Tibial nerve (tissue), 4 donors: ENCODE measurements at regions not wholly inside any gene's neighbourhood (a gene's known extent, or its start where the extent isn't known, plus 50 kb on each side); places are given as distances from the start of the nearest gene placed in this dataset.

Source experiments
- CTCF ChIP-seq, 5 experiments: fragments of 200-600 bp in 3 of 5; fragments of 450-650 bp in 2 of 5; sonication (generic) in 3 of 5; IDR thresholded peaks; one replicate each; pipeline ENCODE4 v1.5.1; 2016 to 2019; ENCODE audit warnings: antibody characterized with exemption in 5 of 5, mild to moderate bottlenecking in 3 of 5, moderate library complexity in 2 of 5
- EP300 ChIP-seq, 2 donors: sonication (generic); formaldehyde crosslinking; IDR thresholded peaks; one replicate each; pipeline ENCODE4 v1.6.1; 2017; ENCODE audit warnings: antibody characterized with exemption in 2 of 2, mild to moderate bottlenecking in 1 of 2
- POLR2A ChIP-seq, 2 donors: fragments of 450-650 bp; IDR thresholded peaks; one replicate each; pipeline ENCODE4 v1.6.1; 2017; ENCODE audit warnings: antibody characterized with exemption in 2 of 2, mild to moderate bottlenecking in 2 of 2, moderate library complexity in 2 of 2

GRCh38 chr9:103919605-103920209 is 174.4 kb upstream of the SMC2 start:
- TF ChIP-seq POLR2A (IDR thresholded peaks at IDR 0.05) (no peak), CTCF (IDR thresholded peaks at IDR 0.05) (no peak), EP300 (IDR thresholded peaks at IDR 0.05) (no peak)
